SK-N-SH treated with all-trans-retinoic acid at 6 μM for 48 hours (cell line): ENCODE measurements at regions not wholly inside any gene's neighbourhood (a gene's known extent, or its start where the extent isn't known, plus 50 kb on each side); places are given as distances from the start of the nearest gene placed in this dataset.
"Not testable (repeated sequence)": the region's sequence is repeated elsewhere in the genome, so short reads cannot be mapped to it uniquely, and the experiment has no call there.

ENCODE experiments used
- ZFP3 ChIP-seq: fragments of 250-450 bp; sonication (Bioruptor Pico); IDR thresholded peaks from 2 replicates; pipeline ENCODE4 v1.5.0; 2020; ENCODE audit warnings: mild to moderate bottlenecking, moderate library complexity
- ZFP30 ChIP-seq: fragments of 450-650 bp; formaldehyde crosslinking; IDR thresholded peaks from 2 replicates; pipeline ENCODE4 v1.5.0; 2022; ENCODE audit warnings: mild to moderate bottlenecking, moderate library complexity
- ZNF565 ChIP-seq: fragments of 450-650 bp; formaldehyde crosslinking; conservative IDR thresholded peaks from 2 replicates; pipeline ENCODE4 v1.5.0; 2020; ENCODE audit warnings: low read depth, mild to moderate bottlenecking, moderate library complexity

GRCh38 chr2:113576353-113576752, 50.7 kb upstream of the RABL2A start:
- TF ChIP-seq ZNF565; ZFP30 (CRISPR knock-in tag); ZFP3 (CRISPR knock-in tag): not testable (repeated sequence)
